CD4-positive, alpha-beta T cell (primary cell): ENCODE measurements at regions not wholly inside any gene's neighbourhood (a gene's known extent, or its start where the extent isn't known, plus 50 kb on each side); places are given as distances from the start of the nearest gene placed in this dataset.

Experiments
- ATAC-seq: fragments of 200-7000 bp; cut with Tn5 transposase; one replicate; pipeline ENCODE4 v1.10.0; 2022; ENCODE audit warnings: mild to moderate bottlenecking; ENCODE audit not compliant: poor library complexity
- CTCF ChIA-PET: fragments of 350-600 bp; sonication (Branson Sonifier 250); formaldehyde crosslinking; loops from one replicate; lab custom pipeline; 2021; ENCODE audit warnings: antibody characterized with exemption, inconsistent platforms; lab: Charles Lee
- POLR2A ChIA-PET: fragments of 350-600 bp; sonication (Branson Sonifier 250); formaldehyde crosslinking; loops from one replicate; lab custom pipeline; 2021; ENCODE audit warnings: antibody characterized with exemption, inconsistent platforms; lab: Charles Lee
- DNase-seq, 14 experiments: peaks; one replicate each; pipeline ENCODE4 v3.0.0-alpha.2; 2013 to 2020; ENCODE audit warnings: mixed read lengths in 2 of 14
- H3K27ac ChIP-seq, 2 donors: one replicate each; pipeline versions ENCODE4 v1.5.1 to v1.7.0; 2013; ENCODE audit warnings: low read length in 2 of 2, low read depth in 1 of 2, mild to moderate bottlenecking in 1 of 2
- H3K27me3 ChIP-seq, 2 experiments: 1 replicate in 1 of 2; 2 replicates in 1 of 2; pipeline versions ENCODE4 v1.6.1 to v1.7.0; 2013; ENCODE audit warnings: low read length in 2 of 2, control low read depth in 1 of 2, mild to moderate bottlenecking in 1 of 2, moderate library complexity in 1 of 2; ENCODE audit not compliant: insufficient read depth in 2 of 2, control insufficient read depth in 1 of 2
- H3K36me3 ChIP-seq: one replicate; pipeline ENCODE4 v1.6.1; 2013; ENCODE audit warnings: low read length, control low read depth; ENCODE audit not compliant: insufficient read depth
- H3K4me1 ChIP-seq: one replicate; pipeline ENCODE4 v1.6.1; 2013; ENCODE audit warnings: low read length, control low read depth; ENCODE audit not compliant: insufficient read depth
- H3K4me3 ChIP-seq: one replicate; pipeline ENCODE4 v1.5.1; 2013; ENCODE audit warnings: mild to moderate bottlenecking, low read length, moderate library complexity
- H3K9me3 ChIP-seq, 2 experiments: 1 replicate in 1 of 2; 2 replicates in 1 of 2; pipeline versions ENCODE4 v1.6.1 to v1.7.0; 2013; ENCODE audit warnings: low read length in 2 of 2, mild to moderate bottlenecking in 2 of 2, control low read depth in 1 of 2, moderate library complexity in 1 of 2; ENCODE audit not compliant: control insufficient read depth in 1 of 2, insufficient read depth in 1 of 2
- H3K27ac Mint-ChIP-seq: one replicate; pipeline ENCODE4 v1.8.0; 2020; ENCODE audit warnings: mixed read lengths
- H3K27me3 Mint-ChIP-seq: one replicate; pipeline ENCODE4 v1.8.0; 2021; ENCODE audit warnings: mixed read lengths
- H3K36me3 Mint-ChIP-seq: one replicate; pipeline ENCODE4 v1.8.0; 2021; ENCODE audit warnings: low read depth, mixed read lengths
- H3K4me1 Mint-ChIP-seq: one replicate; pipeline ENCODE4 v1.8.0; 2021; ENCODE audit warnings: low read depth, mixed read lengths
- H3K4me3 Mint-ChIP-seq: one replicate; pipeline ENCODE4 v1.8.0; 2020; ENCODE audit warnings: mild to moderate bottlenecking, mixed read lengths
- H3K9me3 Mint-ChIP-seq: one replicate; pipeline ENCODE4 v1.8.0; 2020; ENCODE audit warnings: mixed read lengths
- intact Hi-C, 2 experiments: fragments of 100-400 bp; cut with DNase I in 1 of 2; cut with micrococcal nuclease in 1 of 2; formaldehyde crosslinking; loops; one replicate each; pipeline versions ENCODE4 v1.15.1 to v1.9.0; 2023 to 2025; cut with DNase I, micrococcal nuclease
- TF ChIP-seq, protein P1 (sequence below): fragments of 200-600 bp; IDR thresholded peaks from one replicate; pipeline ENCODE4 v1.8.0; 2022; ENCODE audit warnings: antibody characterized with exemption, mild to moderate bottlenecking

DNA sequence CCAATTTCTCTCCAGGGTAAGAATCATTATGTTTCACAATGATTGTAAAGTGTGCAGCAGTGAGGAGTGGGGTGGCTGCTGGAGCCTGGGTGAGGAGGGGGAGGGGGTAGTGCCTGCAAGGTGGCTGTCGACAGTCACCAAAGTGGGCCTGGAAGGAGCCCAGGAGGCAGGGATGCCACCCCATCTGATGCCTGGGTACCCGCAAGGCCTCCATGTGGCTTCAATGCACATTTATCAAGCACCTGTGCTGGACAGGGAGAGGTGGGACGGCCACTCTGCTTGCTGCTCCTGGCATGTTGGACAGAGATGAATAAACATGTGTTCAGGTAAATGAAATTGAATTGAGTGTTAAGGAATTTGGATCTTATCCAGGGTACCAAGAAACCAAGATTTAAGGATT is 78.8 kb upstream of the DISP3 start:
- Histone ChIP-seq H3K27ac (no peak overlapping the region), H3K36me3 (no peaks in the 10 kb centered on the region), H3K27me3 (no peaks in the 10 kb centered on the region), H3K4me3 (no peak overlapping the region), H3K4me1 (no peaks in the 10 kb centered on the region), H3K9me3 (peaks cover 0 to 5% of the 10 kb centered on the region in 2 experiments)
- Mint-ChIP-seq H3K27ac (no peak overlapping the region), H3K36me3 (no peaks in the 10 kb centered on the region), H3K27me3 (no peaks in the 10 kb centered on the region), H3K4me3 (no peak overlapping the region), H3K9me3 (no peaks in the 10 kb centered on the region), H3K4me1 (peaks cover 3% of the 10 kb centered on the region)
- ATAC-seq (no peak), DNase-seq (no peak)
- TF ChIP-seq, protein P1, sequence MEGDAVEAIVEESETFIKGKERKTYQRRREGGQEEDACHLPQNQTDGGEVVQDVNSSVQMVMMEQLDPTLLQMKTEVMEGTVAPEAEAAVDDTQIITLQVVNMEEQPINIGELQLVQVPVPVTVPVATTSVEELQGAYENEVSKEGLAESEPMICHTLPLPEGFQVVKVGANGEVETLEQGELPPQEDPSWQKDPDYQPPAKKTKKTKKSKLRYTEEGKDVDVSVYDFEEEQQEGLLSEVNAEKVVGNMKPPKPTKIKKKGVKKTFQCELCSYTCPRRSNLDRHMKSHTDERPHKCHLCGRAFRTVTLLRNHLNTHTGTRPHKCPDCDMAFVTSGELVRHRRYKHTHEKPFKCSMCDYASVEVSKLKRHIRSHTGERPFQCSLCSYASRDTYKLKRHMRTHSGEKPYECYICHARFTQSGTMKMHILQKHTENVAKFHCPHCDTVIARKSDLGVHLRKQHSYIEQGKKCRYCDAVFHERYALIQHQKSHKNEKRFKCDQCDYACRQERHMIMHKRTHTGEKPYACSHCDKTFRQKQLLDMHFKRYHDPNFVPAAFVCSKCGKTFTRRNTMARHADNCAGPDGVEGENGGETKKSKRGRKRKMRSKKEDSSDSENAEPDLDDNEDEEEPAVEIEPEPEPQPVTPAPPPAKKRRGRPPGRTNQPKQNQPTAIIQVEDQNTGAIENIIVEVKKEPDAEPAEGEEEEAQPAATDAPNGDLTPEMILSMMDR = no peak
- ChIA-PET POLR2A (no interaction called here), CTCF (no interaction called here)
- intact Hi-C loops = no loop called here

- Histone ChIP-seq H3K9me3 (peaks cover 0 to 5% of the 10 kb centered on the region in 2 experiments), H3K27ac (no peak overlapping the region), H3K4me3 (no peak overlapping the region), H3K4me1 (no peaks in the 10 kb centered on the region), H3K36me3 (no peaks in the 10 kb centered on the region), H3K27me3 (no peaks in the 10 kb centered on the region)
- H3K4me3 Mint-ChIP-seq = no peak overlapping the region
- intact Hi-C loops = no loop called here
- H3K27ac Mint-ChIP-seq = no peak overlapping the region
- CTCF ChIA-PET = no interaction called here
- DNase-seq = no peak
- H3K36me3 Mint-ChIP-seq = no peaks in the 10 kb centered on the region
- no peak for ATAC-seq
- no peaks in the 10 kb centered on the region for H3K9me3 Mint-ChIP-seq
- peaks cover 4% of the 10 kb centered on the region for H3K4me1 Mint-ChIP-seq
- TF ChIP-seq, protein P1 = no peak
- no peaks in the 10 kb centered on the region for H3K27me3 Mint-ChIP-seq
- POLR2A ChIA-PET = no interaction called here
These were observed 78.4 kb upstream of the DISP3 start for GRCh38 chr1:11400567-11400966.

DNA sequence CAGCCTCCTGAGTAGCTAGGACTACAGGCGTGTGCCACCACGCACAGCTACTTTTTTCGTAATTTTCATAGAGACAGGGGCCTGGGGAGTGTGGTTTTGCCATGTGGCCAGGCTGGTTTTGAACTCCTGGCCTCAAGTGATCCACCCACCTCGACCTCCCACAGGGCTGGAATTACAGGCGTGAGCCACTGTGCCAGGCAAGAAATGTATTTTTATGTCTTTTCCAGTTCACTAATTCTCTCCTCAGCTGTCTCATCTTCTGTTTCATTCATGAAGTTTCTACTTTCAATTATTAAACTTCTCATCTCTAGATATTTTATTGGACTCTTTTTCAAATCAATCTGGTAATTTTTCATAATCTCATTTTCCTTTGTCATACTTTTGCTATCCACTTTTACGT is 72.1 kb upstream of the DISP3 start:
- peaks cover 4% of the 10 kb centered on the region for H3K9me3 Mint-ChIP-seq
- DNase-seq (no peak), ATAC-seq (no peak)
- no peaks in the 10 kb centered on the region for H3K27me3 Mint-ChIP-seq
- H3K27ac ChIP-seq = peak overlapping the region in 1 of 2 donors; percentile 46
- H3K4me3 Mint-ChIP-seq = peak overlapping the region; percentile 67
- ChIA-PET POLR2A (interaction anchor here (1.3 kb wide), 1 partner anchor 23 kb away, joined by 3 read pairs; no protein-coding TSS in a partner anchor), CTCF (no interaction called here)
- intact Hi-C loops = no loop called here
- no peak overlapping the region for H3K4me3 ChIP-seq
- H3K4me1 ChIP-seq = peaks cover 27% of the 10 kb centered on the region
- H3K36me3 Mint-ChIP-seq = no peaks in the 10 kb centered on the region
- peaks cover 55% of the 10 kb centered on the region for H3K4me1 Mint-ChIP-seq
- TF ChIP-seq, protein P1 = no peak
- no peaks in the 10 kb centered on the region for H3K36me3 ChIP-seq
- H3K9me3 ChIP-seq = peaks cover 0 to 10% of the 10 kb centered on the region in 2 experiments
- H3K27ac Mint-ChIP-seq = peak overlapping the region; percentile 78
- H3K27me3 ChIP-seq = no peaks in the 10 kb centered on the region
